ENCODE measurements at regions not wholly inside any gene's neighbourhood (a gene's known extent, or its start where the extent isn't known, plus 50 kb on each side); places are given as distances from the start of the nearest gene placed in this dataset.

- TF ChIP-seq CTCF (IDR thresholded peaks at IDR 0.05; ENCODE audit: insufficient read depth, low read length) = no peak
- no peak for TF ChIP-seq POLR2AphosphoS5 (IDR thresholded peaks at IDR 0.05; ENCODE audit: low read depth)
Measured at GRCh38 chr6:27049863-27050781, 197.4 kb upstream of the PRSS16 start.

Data from HL-60 (cell line).